Cardiac muscle cell (in vitro differentiated cells and primary cell): ENCODE measurements at regions not wholly inside any gene's neighbourhood (a gene's known extent, or its start where the extent isn't known, plus 50 kb on each side); places are given as distances from the start of the nearest gene placed in this dataset.
A peak's percentile ranks its signal among the peaks of the same experiment; 100 is the strongest.

Source experiments
- DNase-seq, 2 donors: peaks; one replicate each; pipeline versions ENCODE4 v3.0.0 to v3.0.0-alpha.2; 2010 to 2017; ENCODE audit warnings: low read depth in 1 of 2, low spot score in 1 of 2
- H3K27ac ChIP-seq: fragments of 200-600 bp; sonication (generic); 2 replicates; pipeline ENCODE4 v1.5.1; 2016
- H3K27me3 ChIP-seq: fragments of 200-600 bp; sonication (generic); 2 replicates; pipeline ENCODE4 v1.6.0; 2016; ENCODE audit warnings: control low read depth
- H3K36me3 ChIP-seq: fragments of 200-600 bp; sonication (generic); 2 replicates; pipeline ENCODE4 v1.5.1; 2016; ENCODE audit warnings: control low read depth
- H3K4me1 ChIP-seq: fragments of 200-600 bp; sonication (generic); 2 replicates; pipeline ENCODE4 v1.8.1; 2017; ENCODE audit warnings: low read depth, mild to moderate bottlenecking, mixed run types
- H3K4me3 ChIP-seq: fragments of 200-600 bp; sonication (generic); 2 replicates; pipeline ENCODE4 v1.5.1; 2016; ENCODE audit warnings: mild to moderate bottlenecking
- H3K9me3 ChIP-seq: fragments of 200-600 bp; sonication (generic); 2 replicates; pipeline ENCODE4 v1.5.1; 2017; ENCODE audit warnings: low read depth, mild to moderate bottlenecking, control low read depth
- CTCF ChIP-seq: IDR thresholded peaks from 2 replicates; pipeline ENCODE4 v1.5.1; 2012; ENCODE audit warnings: low read depth, mild to moderate bottlenecking, low read length

- DNase-seq, result peak in 1 of 2 donors; percentile 1
- H3K27me3 ChIP-seq, result no peaks in the 10 kb centered on the region
- no peaks in the 10 kb centered on the region for H3K4me1 ChIP-seq
- H3K27ac ChIP-seq, result no peak overlapping the region
- no peak overlapping the region for H3K4me3 ChIP-seq
- no peak for TF ChIP-seq CTCF
- no peaks in the 10 kb centered on the region for H3K36me3 ChIP-seq
- no peaks in the 10 kb centered on the region for H3K9me3 ChIP-seq
Observed at GRCh38 chr21:18529254-18529653, 125.7 kb upstream of the TMPRSS15 start.

- Histone ChIP-seq H3K27me3 (no peaks in the 10 kb centered on the region), H3K36me3 (no peaks in the 10 kb centered on the region), H3K27ac (no peak overlapping the region), H3K9me3 (no peaks in the 10 kb centered on the region), H3K4me1 (no peaks in the 10 kb centered on the region), H3K4me3 (no peak overlapping the region)
- no peak for TF ChIP-seq CTCF
- DNase-seq, result no peak
Observed at GRCh38 chr21:18542081-18542480, 138.5 kb upstream of the TMPRSS15 start.

- H3K27ac ChIP-seq, result no peak overlapping the region
Observed at GRCh38 chr21:18545908-18546307, 142.3 kb upstream of the TMPRSS15 start.

GRCh38 chr21:18547347-18547746 lies 143.8 kb upstream of the TMPRSS15 start:
- Histone ChIP-seq H3K9me3 (no peaks in the 10 kb centered on the region), H3K36me3 (no peaks in the 10 kb centered on the region), H3K4me1 (no peaks in the 10 kb centered on the region), H3K27ac (no peak overlapping the region), H3K27me3 (no peaks in the 10 kb centered on the region), H3K4me3 (no peak overlapping the region)
- DNase-seq, result no peak
- no peak for TF ChIP-seq CTCF

More at GRCh38 chr21:18545908-18546307, 142.3 kb upstream of the TMPRSS15 start:
- Histone ChIP-seq H3K36me3 (no peaks in the 10 kb centered on the region), H3K9me3 (no peaks in the 10 kb centered on the region), H3K27me3 (no peaks in the 10 kb centered on the region), H3K4me3 (no peak overlapping the region), H3K4me1 (no peaks in the 10 kb centered on the region)
- no peak for TF ChIP-seq CTCF
- no peak for DNase-seq

GRCh38 chr21:18548249-18548648 lies 144.7 kb upstream of the TMPRSS15 start:
- no peaks in the 10 kb centered on the region for H3K27me3 ChIP-seq
- H3K4me1 ChIP-seq, result no peaks in the 10 kb centered on the region
- no peak overlapping the region for H3K4me3 ChIP-seq
- no peaks in the 10 kb centered on the region for H3K36me3 ChIP-seq
- H3K9me3 ChIP-seq, result no peaks in the 10 kb centered on the region
- TF ChIP-seq CTCF, result no peak
- no peak for DNase-seq
- no peak overlapping the region for H3K27ac ChIP-seq
